Activated T-helper 2 cell treated with anti-CD3 and anti-CD28 coated beads, Interferon-gamma antibody, Interleukin-2, Interleukin-4, amounts not matched to agents 10 μg/mL and 5 μg/mL and 100 μg/mL, durations not matched to agents 14 hours and 24 hours and 36 hours (primary cell): ENCODE measurements at regions not wholly inside any gene's neighbourhood (a gene's known extent, or its start where the extent isn't known, plus 50 kb on each side); places are given as distances from the start of the nearest gene placed in this dataset.
A peak's percentile ranks its signal among the peaks of the same experiment; 100 is the strongest.

Experiments
- DNase-seq: peaks from one replicate; pipeline ENCODE4 v3.0.0; 2021; ENCODE audit warnings: low spot score
- H3K27ac Mint-ChIP-seq: one replicate; pipeline ENCODE4 v1.8.0; 2021; ENCODE audit warnings: mixed read lengths
- H3K27me3 Mint-ChIP-seq: one replicate; pipeline ENCODE4 v1.8.0; 2021; ENCODE audit warnings: low read depth, mixed read lengths
- H3K36me3 Mint-ChIP-seq: one replicate; pipeline ENCODE4 v1.8.0; 2021; ENCODE audit warnings: low read depth, mixed read lengths
- H3K4me1 Mint-ChIP-seq: one replicate; pipeline ENCODE4 v1.8.0; 2021; ENCODE audit warnings: low read depth, mixed read lengths
- H3K4me3 Mint-ChIP-seq: one replicate; pipeline ENCODE4 v1.8.0; 2021; ENCODE audit warnings: low read depth, mild to moderate bottlenecking, moderate library complexity, mixed read lengths
- H3K9me3 Mint-ChIP-seq: one replicate; pipeline ENCODE4 v1.8.0; 2021; ENCODE audit warnings: mixed read lengths
- intact Hi-C: fragments of 100-400 bp; cut with micrococcal nuclease; formaldehyde crosslinking; loops from one replicate; pipeline ENCODE4 v1.15.1; 2023

DNA sequence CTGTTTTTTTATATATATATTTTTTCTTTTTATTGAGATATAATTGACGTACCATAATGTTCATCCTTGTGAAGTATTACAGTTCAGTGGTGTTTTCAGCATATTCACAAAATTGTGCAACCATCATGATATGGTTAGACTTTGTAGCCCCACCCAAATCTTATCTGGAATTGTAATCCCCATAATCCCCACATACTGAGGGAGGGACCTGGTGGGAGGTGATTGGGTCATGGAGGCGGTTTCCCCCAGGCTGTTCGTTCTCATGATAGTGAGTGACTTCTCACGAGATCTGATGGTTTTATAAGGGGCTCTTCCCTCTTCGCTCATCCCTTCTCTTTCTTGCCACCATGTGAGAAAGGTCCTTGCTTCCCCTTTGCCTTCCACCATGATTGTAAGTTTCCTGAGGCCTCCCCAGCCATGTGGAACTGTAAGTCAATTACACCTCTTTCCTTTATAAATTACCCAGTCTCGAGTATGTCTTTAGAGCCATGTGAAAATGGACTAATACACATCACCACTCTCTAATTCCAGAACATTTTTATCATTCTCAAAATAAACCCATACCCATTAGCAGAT lies 73.9 kb upstream of the SMNDC1 start:
- no peak for DNase-seq
- Mint-ChIP-seq H3K27ac (no peak overlapping the region), H3K36me3 (no peaks in the 10 kb centered on the region), H3K9me3 (no peaks in the 10 kb centered on the region), H3K4me1 (peaks cover 19% of the 10 kb centered on the region), H3K27me3 (peaks cover 2% of the 10 kb centered on the region), H3K4me3 (no peak overlapping the region)
- intact Hi-C loops, result no loop called here

DNA sequence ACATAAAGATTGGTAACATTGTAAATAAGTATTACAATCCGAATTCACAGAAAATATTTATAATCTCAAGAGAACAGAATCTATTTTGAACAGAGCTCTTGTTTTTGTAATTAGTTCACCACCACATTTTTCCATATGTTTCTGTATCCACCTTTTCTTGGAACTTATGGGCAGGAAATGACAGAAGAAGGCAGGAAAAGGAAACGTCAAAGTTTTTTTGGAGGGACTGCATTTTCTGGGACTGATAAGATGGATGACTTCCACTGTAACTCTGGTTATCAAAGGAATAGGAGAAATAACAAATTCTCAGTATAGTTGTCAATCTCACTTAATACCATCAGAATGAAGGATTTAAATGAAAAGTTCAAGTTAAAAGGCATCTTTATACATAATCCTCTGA lies 75.1 kb upstream of the SMNDC1 start:
- H3K4me1 Mint-ChIP-seq, result peaks cover 13% of the 10 kb centered on the region
- H3K4me3 Mint-ChIP-seq, result no peak overlapping the region
- no peak for DNase-seq
- peaks cover 2% of the 10 kb centered on the region for H3K27me3 Mint-ChIP-seq
- no peaks in the 10 kb centered on the region for H3K9me3 Mint-ChIP-seq
- intact Hi-C loops, result no loop called here
- H3K36me3 Mint-ChIP-seq, result no peaks in the 10 kb centered on the region
- no peak overlapping the region for H3K27ac Mint-ChIP-seq

- peaks cover 2% of the 10 kb centered on the region for H3K27me3 Mint-ChIP-seq
- H3K9me3 Mint-ChIP-seq, result no peaks in the 10 kb centered on the region
- H3K4me1 Mint-ChIP-seq, result peaks cover 13% of the 10 kb centered on the region
- intact Hi-C loops, result no loop called here
- no peak overlapping the region for H3K4me3 Mint-ChIP-seq
- no peak overlapping the region for H3K27ac Mint-ChIP-seq
- H3K36me3 Mint-ChIP-seq, result no peaks in the 10 kb centered on the region
- DNase-seq, result no peak
Measured at GRCh38 chr10:110380293-110380692, 75.6 kb upstream of the SMNDC1 start.

DNA sequence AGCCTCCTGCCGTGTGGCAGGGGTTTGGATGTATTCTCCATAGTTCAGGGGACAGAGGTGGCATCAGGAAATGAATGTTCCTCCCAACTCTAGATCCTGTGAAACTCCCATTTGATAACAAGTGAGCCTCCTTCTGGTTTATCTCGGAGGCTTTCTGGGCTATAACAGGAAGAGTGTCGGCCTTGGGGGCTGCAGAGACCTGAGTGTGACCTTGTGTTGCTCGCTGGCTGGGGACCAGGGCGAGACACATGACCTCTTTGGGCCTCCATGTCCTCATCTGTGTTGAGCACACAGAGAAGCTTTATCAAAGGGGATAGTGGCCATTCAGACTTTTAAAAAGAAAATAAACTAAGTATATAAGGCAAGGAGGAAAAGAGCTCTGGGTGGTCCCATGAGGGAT lies 78.0 kb upstream of the SMNDC1 start:
- Mint-ChIP-seq H3K4me3 (no peak overlapping the region), H3K4me1 (peaks cover 16% of the 10 kb centered on the region)
- intact Hi-C loops, result no loop called here

GRCh38 chr10:110387617-110387982 lies 82.9 kb upstream of the SMNDC1 start:
- H3K27me3 Mint-ChIP-seq, result no peaks in the 10 kb centered on the region
- intact Hi-C loops, result no loop called here
- H3K27ac Mint-ChIP-seq, result peak overlapping the region; percentile 89
- H3K4me1 Mint-ChIP-seq, result peaks cover 44% of the 10 kb centered on the region
- no peaks in the 10 kb centered on the region for H3K9me3 Mint-ChIP-seq
- no peak for DNase-seq
- H3K4me3 Mint-ChIP-seq, result peak overlapping the region; percentile 51
- no peaks in the 10 kb centered on the region for H3K36me3 Mint-ChIP-seq

More for the DNA sequence above, 78.0 kb upstream of the SMNDC1 start:
- Mint-ChIP-seq H3K27ac (no peak overlapping the region), H3K36me3 (no peaks in the 10 kb centered on the region), H3K27me3 (peaks cover 2% of the 10 kb centered on the region), H3K9me3 (no peaks in the 10 kb centered on the region)
- no peak for DNase-seq

DNA sequence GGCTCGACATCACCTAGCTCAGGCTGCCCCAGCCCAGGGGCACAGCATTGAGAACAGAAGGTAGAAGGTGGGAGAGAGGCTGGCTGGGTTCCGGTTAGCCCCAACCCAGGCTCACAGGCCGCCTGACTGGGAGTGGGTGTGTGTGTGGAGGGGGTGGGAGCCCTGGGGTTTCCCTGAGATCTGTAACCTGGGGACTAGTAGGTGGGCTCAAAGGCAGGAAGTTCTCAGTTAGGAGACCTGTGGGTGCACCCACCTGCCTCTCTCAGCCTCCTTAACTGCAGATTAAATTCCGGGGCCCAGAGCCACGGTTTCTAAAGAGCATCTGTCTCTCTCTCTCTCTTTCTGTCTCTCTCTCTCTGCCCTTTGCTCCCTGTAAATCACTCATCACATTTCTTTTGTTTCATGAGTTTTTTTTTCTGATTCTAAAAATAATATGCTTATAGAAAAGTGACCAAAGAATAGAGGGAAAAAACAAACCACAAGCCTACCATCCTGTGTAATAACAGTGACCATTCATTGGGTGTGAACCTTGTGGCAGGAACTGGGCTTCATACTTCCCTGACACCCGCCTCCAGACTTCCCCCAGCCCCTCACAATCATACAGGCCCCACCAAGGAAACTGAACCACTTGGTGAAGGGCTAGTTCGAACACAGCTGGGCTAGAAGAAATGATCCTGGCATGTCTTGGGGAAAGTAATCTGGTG lies 83.4 kb upstream of the SMNDC1 start:
- Mint-ChIP-seq H3K4me3 (peak overlapping the region; percentile 26), H3K27ac (peak overlapping the region; percentile 89), H3K4me1 (peaks cover 48% of the 10 kb centered on the region), H3K36me3 (no peaks in the 10 kb centered on the region), H3K9me3 (no peaks in the 10 kb centered on the region), H3K27me3 (no peaks in the 10 kb centered on the region)
- intact Hi-C loops, result loop anchor here (2.0 kb wide), 1 partner anchor 21 kb away; no protein-coding TSS in a partner anchor
- no peak for DNase-seq

GRCh38 chr10:110388687-110389052 lies 84.0 kb upstream of the SMNDC1 start:
- H3K27me3 Mint-ChIP-seq, result no peaks in the 10 kb centered on the region
- no peak for DNase-seq
- peak overlapping the region; percentile 89 for H3K27ac Mint-ChIP-seq
- H3K4me1 Mint-ChIP-seq, result peaks cover 53% of the 10 kb centered on the region
- H3K9me3 Mint-ChIP-seq, result no peaks in the 10 kb centered on the region
- no peak overlapping the region for H3K4me3 Mint-ChIP-seq
- no peaks in the 10 kb centered on the region for H3K36me3 Mint-ChIP-seq
- intact Hi-C loops, result loop anchor here (2.0 kb wide), 1 partner anchor 22 kb away; no protein-coding TSS in a partner anchor

GRCh38 chr10:110389255-110389654 lies 84.5 kb upstream of the SMNDC1 start:
- no peaks in the 10 kb centered on the region for H3K27me3 Mint-ChIP-seq
- no peaks in the 10 kb centered on the region for H3K9me3 Mint-ChIP-seq
- peaks cover 59% of the 10 kb centered on the region for H3K4me1 Mint-ChIP-seq
- DNase-seq, result no peak
- H3K4me3 Mint-ChIP-seq, result no peak overlapping the region
- H3K27ac Mint-ChIP-seq, result peak overlapping the region; percentile 89
- H3K36me3 Mint-ChIP-seq, result no peaks in the 10 kb centered on the region
- intact Hi-C loops, result loop anchor here (2.0 kb wide), 1 partner anchor 22 kb away; no protein-coding TSS in a partner anchor

- DNase-seq, result no peak
- Mint-ChIP-seq H3K4me1 (peaks cover 78% of the 10 kb centered on the region), H3K4me3 (no peak overlapping the region), H3K27me3 (no peaks in the 10 kb centered on the region), H3K9me3 (no peaks in the 10 kb centered on the region), H3K36me3 (no peaks in the 10 kb centered on the region), H3K27ac (no peak overlapping the region)
- intact Hi-C loops, result no loop called here
Measured at GRCh38 chr10:110391541-110391940, 86.8 kb upstream of the SMNDC1 start.

DNA sequence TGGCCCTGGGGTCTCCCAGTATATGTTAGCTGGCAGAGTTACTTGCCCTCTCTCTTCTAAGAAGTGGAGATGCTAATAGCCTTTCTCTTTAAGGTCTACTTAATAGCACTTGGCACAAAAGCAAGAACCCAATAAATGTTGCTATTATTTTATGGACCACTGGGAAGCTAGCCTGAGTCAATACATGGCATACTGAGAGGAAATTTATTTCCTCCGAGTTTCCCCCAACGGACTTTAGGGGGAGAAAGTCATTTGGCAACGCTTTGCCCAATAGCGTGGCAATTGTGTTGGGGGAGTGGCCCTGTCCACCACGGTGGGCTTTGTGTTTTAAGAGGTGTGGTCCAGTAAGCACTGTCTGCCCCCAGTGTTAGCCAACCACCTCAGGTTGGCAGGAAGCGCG lies 87.4 kb upstream of the SMNDC1 start:
- intact Hi-C loops, result no loop called here
- H3K4me1 Mint-ChIP-seq, result peaks cover 77% of the 10 kb centered on the region

DNA sequence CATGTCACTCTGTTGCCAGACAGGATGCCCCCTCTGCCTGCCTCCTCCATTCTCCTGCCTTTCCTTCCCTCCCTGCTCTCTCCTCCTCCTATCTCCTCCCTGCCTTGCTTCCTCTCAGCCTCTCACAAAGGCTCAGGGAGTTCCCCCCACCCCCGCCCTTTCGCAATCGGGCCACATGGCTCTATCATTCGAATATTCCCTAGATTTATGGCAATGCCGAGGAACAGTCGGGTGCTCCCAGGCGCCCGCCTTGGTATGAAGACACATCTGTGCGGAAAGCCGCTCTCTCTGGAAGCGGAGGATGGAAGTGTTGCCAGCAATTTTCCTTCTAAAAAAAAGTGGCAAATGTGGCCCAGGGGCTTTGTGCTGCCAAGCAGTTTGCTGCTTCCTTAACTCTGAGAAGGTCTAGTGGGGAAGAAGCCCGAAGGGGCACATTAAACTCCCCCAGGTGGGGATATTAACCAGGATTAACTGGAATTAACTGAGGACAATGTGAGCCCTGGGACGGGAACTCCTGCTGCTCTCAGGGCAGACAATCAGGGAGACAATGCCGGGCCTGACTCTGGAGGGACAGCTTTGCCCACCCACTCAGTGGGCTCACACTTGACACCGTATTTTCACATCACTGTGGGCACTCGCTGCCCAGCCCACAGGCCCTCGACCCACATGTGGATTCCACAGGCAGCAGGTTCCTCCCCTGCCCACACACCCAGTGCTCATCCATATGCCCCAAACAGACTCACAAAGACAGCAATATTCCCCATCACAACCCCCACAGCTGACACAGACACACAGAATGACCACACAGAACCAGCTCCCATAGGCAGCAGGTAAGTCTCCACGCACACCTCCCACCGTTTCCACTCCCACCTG lies 88.4 kb upstream of the SMNDC1 start:
- intact Hi-C loops, result no loop called here
- Mint-ChIP-seq H3K4me1 (peaks cover 70% of the 10 kb centered on the region), H3K36me3 (no peaks in the 10 kb centered on the region), H3K4me3 (no peak overlapping the region), H3K9me3 (no peaks in the 10 kb centered on the region), H3K27ac (peak overlapping the region; percentile 58), H3K27me3 (no peaks in the 10 kb centered on the region)
- DNase-seq, result no peak

More for the DNA sequence above, 87.4 kb upstream of the SMNDC1 start:
- no peak overlapping the region for H3K27ac Mint-ChIP-seq
- H3K36me3 Mint-ChIP-seq, result no peaks in the 10 kb centered on the region
- no peak for DNase-seq
- no peaks in the 10 kb centered on the region for H3K9me3 Mint-ChIP-seq
- no peak overlapping the region for H3K4me3 Mint-ChIP-seq
- no peaks in the 10 kb centered on the region for H3K27me3 Mint-ChIP-seq

- Mint-ChIP-seq H3K27me3 (no peaks in the 10 kb centered on the region), H3K4me3 (no peak overlapping the region), H3K4me1 (peaks cover 69% of the 10 kb centered on the region), H3K9me3 (no peaks in the 10 kb centered on the region), H3K36me3 (no peaks in the 10 kb centered on the region), H3K27ac (peak overlapping the region; percentile 56)
- no peak for DNase-seq
- intact Hi-C loops, result loop anchor here (2.0 kb wide), 1 partner anchor 37 kb away; no protein-coding TSS in a partner anchor
Measured at GRCh38 chr10:110393866-110394265, 89.1 kb upstream of the SMNDC1 start.

DNA sequence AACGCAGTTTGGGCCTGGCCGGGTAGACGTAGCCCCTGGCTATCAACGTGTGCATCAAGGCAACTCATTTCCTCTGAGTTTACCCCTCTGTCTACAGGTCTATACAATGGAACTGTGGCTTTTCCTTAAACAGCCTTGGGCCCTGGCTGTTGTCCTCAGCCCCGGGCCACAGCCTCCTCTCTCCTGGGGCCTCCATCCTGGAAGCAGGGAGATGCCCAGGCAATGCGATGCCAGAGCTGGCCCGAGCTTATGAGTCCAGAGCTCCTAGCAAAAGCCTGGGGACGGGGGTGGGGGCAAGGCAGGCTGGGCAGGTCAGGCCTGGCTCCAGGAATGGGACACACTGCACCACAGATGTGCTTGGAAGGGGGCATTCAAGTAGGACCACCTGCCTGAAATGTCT lies 89.6 kb upstream of the SMNDC1 start:
- Mint-ChIP-seq H3K27ac (no peak overlapping the region), H3K4me3 (no peak overlapping the region), H3K27me3 (no peaks in the 10 kb centered on the region), H3K36me3 (no peaks in the 10 kb centered on the region), H3K4me1 (peaks cover 67% of the 10 kb centered on the region), H3K9me3 (no peaks in the 10 kb centered on the region)
- intact Hi-C loops, result loop anchor here (2.0 kb wide), 1 partner anchor 37 kb away; no protein-coding TSS in a partner anchor
- no peak for DNase-seq
